ENCODE measurements at regions not wholly inside any gene's neighbourhood (a gene's known extent, or its start where the extent isn't known, plus 50 kb on each side); places are given as distances from the start of the nearest gene placed in this dataset.

GRCh38 chr13:33717775-33718174 is 100.2 kb upstream of the RFC3 start:
- FAIRE-seq (no peak), DNase-seq (ENCODE audit: low read depth in 1 of 2, low spot score in 1 of 2) (no peak), ATAC-seq (no peak)
- no peak overlapping the region for H3K27ac ChIP-seq
- CTCF ChIA-PET: interaction anchor here (0.8 kb wide), 1 partner anchor 863 kb away, joined by 3 read pairs; no protein-coding TSS in a partner anchor
- no peak for TF ChIP-seq GATA3 (IDR thresholded peaks at IDR 0.05; ENCODE audit: borderline replicate concordance)
- peak; percentile 27; the same call in 1 of the 2 replicates for TF ChIP-seq NFE2L2 (conservative IDR thresholded peaks at IDR 0.05; ENCODE audit: low read length)
- no peak for TF ChIP-seq EHMT2 (IDR thresholded peaks at IDR 0.05; ENCODE audit: low read depth)
- no peak for TF ChIP-seq SREBF2 (IDR thresholded peaks at IDR 0.05)
- POLR2A ChIA-PET: no interaction called here
- H3K4me2 ChIP-seq: no peak overlapping the region
- H3K4me3 ChIP-seq: no peak overlapping the region
- H3K4me1 ChIP-seq: peaks cover 10% of the 10 kb centered on the region; the same call in 1 of the 3 replicates
- no peaks in the 10 kb centered on the region for H3K9me3 ChIP-seq

- WGBS (ENCODE audit: missing lambda C conversion rate): 0% methylated on average over 1 of the region's 1 CpG
- H3K4me2 ChIP-seq: no peak overlapping the region
- FAIRE-seq (no peak), ATAC-seq (no peak), DNase-seq (ENCODE audit: low read depth in 1 of 2, low spot score in 1 of 2) (peak in 1 of 2 experiments; percentile 19)
- ChIA-PET CTCF (no interaction called here), POLR2A (no interaction called here)
- no peak overlapping the region for H3K4me3 ChIP-seq
- no peaks in the 10 kb centered on the region for H3K9me3 ChIP-seq
- TF ChIP-seq ZC3H11A (IDR thresholded peaks at IDR 0.05): no peak
- TF ChIP-seq ELK1 (IDR thresholded peaks at IDR 0.05; ENCODE audit: low read depth, low read length): no peak
- no peak for TF ChIP-seq ATOH8 (CRISPR knock-in tag; IDR thresholded peaks at IDR 0.05; ENCODE audit: low read depth)
- TF ChIP-seq NR3C1 (IDR thresholded peaks at IDR 0.05): no peak
- no peak for TF ChIP-seq BCL3 (IDR thresholded peaks at IDR 0.05)
- no peak for TF ChIP-seq HOXB13 (CRISPR knock-in tag; IDR thresholded peaks at IDR 0.05; ENCODE audit: low read depth)
- TF ChIP-seq EHMT2 (IDR thresholded peaks at IDR 0.05; ENCODE audit: low read depth): no peak
- no peak for TF ChIP-seq TFCP2L1 (CRISPR knock-in tag; IDR thresholded peaks at IDR 0.05)
- TF ChIP-seq POLR2A (IDR thresholded peaks at IDR 0.05; ENCODE audit: low read length): no peak
- no peak for TF ChIP-seq E2F6 (IDR thresholded peaks at IDR 0.05; ENCODE audit: borderline replicate concordance, low read depth)
- TF ChIP-seq POLR2AphosphoS2 (conservative IDR thresholded peaks at IDR 0.05; ENCODE audit: low read length): no peak
- no peak for TF ChIP-seq RAD21 (conservative IDR thresholded peaks at IDR 0.05 in 1 of 2, IDR thresholded peaks at IDR 0.05 in 1 of 2)
- TF ChIP-seq JUN (IDR thresholded peaks at IDR 0.05): no peak
- TF ChIP-seq ESRRA (IDR thresholded peaks at IDR 0.05; ENCODE audit: borderline replicate concordance, low read length): no peak
- no peak for TF ChIP-seq MAX (IDR thresholded peaks at IDR 0.05)
- TF ChIP-seq PBX3 (IDR thresholded peaks at IDR 0.05): no peak
- TF ChIP-seq GATA3 (IDR thresholded peaks at IDR 0.05; ENCODE audit: borderline replicate concordance): no peak
- no peak for TF ChIP-seq CEBPB (IDR thresholded peaks at IDR 0.05)
- no peak for TF ChIP-seq PHF8 (IDR thresholded peaks at IDR 0.05; ENCODE audit: borderline replicate concordance, low read depth)
- TF ChIP-seq SMC3 (IDR thresholded peaks at IDR 0.05): no peak
- H3K4me1 ChIP-seq: peaks cover 19% of the 10 kb centered on the region; the same call in 2 of the 3 replicates
- peak overlapping the region in 1 of 2 experiments; percentile 14; a peak in 1 of 6 replicates for H3K27ac ChIP-seq
Measured at GRCh38 chr13:33721724-33722123, 96.2 kb upstream of the RFC3 start.
